DND-41 (cell line): ENCODE measurements at regions not wholly inside any gene's neighbourhood (a gene's known extent, or its start where the extent isn't known, plus 50 kb on each side); places are given as distances from the start of the nearest gene placed in this dataset.
A peak's percentile ranks its signal among the peaks of the same experiment; 100 is the strongest.

Experiments
- ATAC-seq: fragments of 200-7000 bp; cut with Tn5 transposase; 3 replicates; pipeline ENCODE4 v1.9.1; 2021; ENCODE audit warnings: low read depth; ENCODE audit not compliant: insufficient read depth
- DNase-seq: peaks from one replicate; pipeline ENCODE4 v3.0.0-alpha.2; 2020
- H2AFZ ChIP-seq: 2 replicates; pipeline ENCODE4 v1.6.0; 2012; ENCODE audit warnings: low read depth, low read length
- H3K27ac ChIP-seq: 2 replicates; pipeline ENCODE4 v1.5.1; 2012; ENCODE audit warnings: low read length, inconsistent platforms
- H3K27me3 ChIP-seq: fragments of 200-600 bp; sonication (generic); 2 replicates; pipeline ENCODE4 v1.6.0; 2012; ENCODE audit warnings: low read length, mild to moderate bottlenecking, inconsistent platforms; ENCODE audit not compliant: insufficient read depth, poor library complexity
- H3K36me3 ChIP-seq: 2 replicates; pipeline ENCODE4 v1.5.1; 2012; ENCODE audit warnings: low read length, inconsistent platforms; ENCODE audit not compliant: insufficient read depth
- H3K4me1 ChIP-seq: 2 replicates; pipeline ENCODE4 v1.5.1; 2012; ENCODE audit warnings: mild to moderate bottlenecking, low read length; ENCODE audit not compliant: insufficient read depth
- H3K4me2 ChIP-seq: 2 replicates; pipeline ENCODE4 v1.6.0; 2012; ENCODE audit warnings: mild to moderate bottlenecking, moderate library complexity, low read length, inconsistent platforms; ENCODE audit not compliant: insufficient read depth
- H3K4me3 ChIP-seq, 2 experiments: fragments of 200-600 bp in 1 of 2; shearing (Covaris generic) in 1 of 2; 2 replicates each; pipeline ENCODE4 v1.5.1; 2012 to 2016; ENCODE audit warnings: inconsistent platforms in 2 of 2, low read length in 2 of 2, mild to moderate bottlenecking in 2 of 2, low read depth in 1 of 2, moderate library complexity in 1 of 2
- H3K79me2 ChIP-seq: 2 replicates; pipeline ENCODE4 v1.6.0; 2012; ENCODE audit warnings: low read length, inconsistent platforms; ENCODE audit not compliant: insufficient read depth
- H3K9ac ChIP-seq: 2 replicates; pipeline ENCODE4 v1.6.0; 2012; ENCODE audit warnings: low read depth, mild to moderate bottlenecking, inconsistent platforms, low read length, moderate library complexity
- H3K9me3 ChIP-seq: 2 replicates; pipeline ENCODE4 v1.5.1; 2012; ENCODE audit warnings: low read length, moderate library complexity, mild to moderate bottlenecking, inconsistent platforms; ENCODE audit not compliant: insufficient read depth, severe bottlenecking
- H4K20me1 ChIP-seq: 2 replicates; pipeline ENCODE4 v1.6.0; 2012; ENCODE audit warnings: low read length; ENCODE audit not compliant: insufficient read depth
- EZH2 ChIP-seq: IDR thresholded peaks from 3 replicates; pipeline ENCODE4 v1.6.1; 2012; ENCODE audit warnings: borderline replicate concordance, low read depth, mild to moderate bottlenecking, moderate library complexity, low read length, inconsistent platforms; ENCODE audit not compliant: severe bottlenecking
- TF ChIP-seq, protein P1 (sequence below): IDR thresholded peaks from 2 replicates; pipeline ENCODE4 v1.5.1; 2012; ENCODE audit warnings: borderline replicate concordance, low read length, moderate library complexity, mild to moderate bottlenecking; ENCODE audit not compliant: poor library complexity, severe bottlenecking; ENCODE audit errors: extremely low read depth

DNA sequence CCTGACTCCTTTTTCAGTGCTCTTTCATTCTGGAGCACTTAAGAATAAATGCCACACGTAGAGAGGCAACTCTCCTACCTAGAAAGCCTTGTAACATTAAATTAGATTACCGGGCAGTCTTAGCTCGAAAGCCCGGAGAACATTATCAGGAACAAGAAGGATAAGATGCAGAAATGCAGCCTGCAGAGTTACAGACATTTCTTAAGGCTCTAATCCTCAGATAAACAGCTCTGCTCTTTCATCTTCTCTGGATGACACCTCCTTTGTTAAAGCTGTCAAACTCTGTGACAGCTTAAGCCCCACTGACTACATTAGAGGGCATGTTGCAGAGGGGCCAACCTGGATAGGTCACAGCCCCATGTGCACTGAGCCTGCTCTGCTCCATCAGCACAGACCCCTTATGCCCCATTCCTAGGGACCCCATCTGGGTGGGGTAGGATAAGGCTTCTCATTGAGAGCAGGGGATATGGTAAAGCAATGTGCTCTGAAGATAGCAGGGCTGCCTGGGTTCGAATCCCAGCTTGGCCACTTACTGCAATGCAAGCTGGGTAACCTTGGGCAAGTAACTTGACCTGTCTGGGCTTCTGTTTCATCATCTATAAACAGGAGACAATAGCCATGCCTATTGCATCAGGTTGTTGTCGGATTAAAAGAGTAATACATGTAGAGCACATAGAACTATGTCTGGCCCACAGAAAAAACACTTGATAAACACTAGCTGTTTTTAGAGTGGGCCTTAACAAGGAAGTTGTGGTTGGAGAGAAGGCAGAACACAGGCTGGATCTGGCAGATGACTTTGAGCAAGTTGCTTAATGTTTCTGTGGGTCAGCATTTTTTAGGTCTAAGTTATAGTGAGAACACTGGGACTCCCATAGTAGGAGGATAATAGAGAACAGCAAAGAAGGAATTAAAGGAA lies 111.4 kb downstream of the THNSL2 start:
- H3K9me3 ChIP-seq = peaks cover 3% of the 10 kb centered on the region
- no peak overlapping the region for H3K4me3 ChIP-seq
- peaks cover 4% of the 10 kb centered on the region for H3K27me3 ChIP-seq
- H3K4me2 ChIP-seq = no peak overlapping the region
- H4K20me1 ChIP-seq = no peaks in the 10 kb centered on the region
- no peak overlapping the region for H2AFZ ChIP-seq
- no peaks in the 10 kb centered on the region for H3K4me1 ChIP-seq
- H3K9ac ChIP-seq = no peak overlapping the region
- TF ChIP-seq, protein P1, sequence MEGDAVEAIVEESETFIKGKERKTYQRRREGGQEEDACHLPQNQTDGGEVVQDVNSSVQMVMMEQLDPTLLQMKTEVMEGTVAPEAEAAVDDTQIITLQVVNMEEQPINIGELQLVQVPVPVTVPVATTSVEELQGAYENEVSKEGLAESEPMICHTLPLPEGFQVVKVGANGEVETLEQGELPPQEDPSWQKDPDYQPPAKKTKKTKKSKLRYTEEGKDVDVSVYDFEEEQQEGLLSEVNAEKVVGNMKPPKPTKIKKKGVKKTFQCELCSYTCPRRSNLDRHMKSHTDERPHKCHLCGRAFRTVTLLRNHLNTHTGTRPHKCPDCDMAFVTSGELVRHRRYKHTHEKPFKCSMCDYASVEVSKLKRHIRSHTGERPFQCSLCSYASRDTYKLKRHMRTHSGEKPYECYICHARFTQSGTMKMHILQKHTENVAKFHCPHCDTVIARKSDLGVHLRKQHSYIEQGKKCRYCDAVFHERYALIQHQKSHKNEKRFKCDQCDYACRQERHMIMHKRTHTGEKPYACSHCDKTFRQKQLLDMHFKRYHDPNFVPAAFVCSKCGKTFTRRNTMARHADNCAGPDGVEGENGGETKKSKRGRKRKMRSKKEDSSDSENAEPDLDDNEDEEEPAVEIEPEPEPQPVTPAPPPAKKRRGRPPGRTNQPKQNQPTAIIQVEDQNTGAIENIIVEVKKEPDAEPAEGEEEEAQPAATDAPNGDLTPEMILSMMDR = no peak
- TF ChIP-seq EZH2 = no peak
- no peak for ATAC-seq
- H3K36me3 ChIP-seq = no peaks in the 10 kb centered on the region
- H3K79me2 ChIP-seq = no peaks in the 10 kb centered on the region
- DNase-seq = no peak
- no peak overlapping the region for H3K27ac ChIP-seq

DNA sequence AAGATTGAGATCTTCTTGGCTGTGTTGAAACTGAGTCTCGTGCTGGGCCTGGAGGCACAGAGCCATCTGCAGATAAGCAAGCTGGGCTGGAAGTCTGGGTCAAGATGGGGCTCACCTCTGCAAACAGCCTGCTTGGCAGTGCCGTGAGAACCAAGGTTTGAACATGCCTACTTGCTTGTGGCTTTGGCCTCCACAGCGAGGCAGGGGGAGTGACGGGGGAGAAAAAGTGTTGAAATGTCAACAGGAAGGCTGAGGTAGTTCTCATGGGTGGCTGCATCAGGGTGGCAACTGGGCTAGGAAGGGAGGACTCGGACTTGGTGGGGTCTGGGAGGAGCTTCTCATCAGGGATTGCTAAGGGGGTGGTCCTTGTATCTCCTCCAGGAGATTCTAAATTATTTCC lies 99.7 kb downstream of the THNSL2 start:
- H3K9me3 ChIP-seq = no peaks in the 10 kb centered on the region
- no peak overlapping the region for H3K4me2 ChIP-seq
- no peak overlapping the region for H3K27ac ChIP-seq
- ATAC-seq = no peak
- no peaks in the 10 kb centered on the region for H3K4me1 ChIP-seq
- no peaks in the 10 kb centered on the region for H4K20me1 ChIP-seq
- TF ChIP-seq, protein P1 = no peak
- no peak for TF ChIP-seq EZH2
- no peaks in the 10 kb centered on the region for H3K27me3 ChIP-seq
- H3K36me3 ChIP-seq = no peaks in the 10 kb centered on the region
- H3K9ac ChIP-seq = no peak overlapping the region
- no peak overlapping the region for H3K4me3 ChIP-seq
- peak overlapping the region; percentile 26; the same call in 1 of the 2 replicates for H2AFZ ChIP-seq
- no peaks in the 10 kb centered on the region for H3K79me2 ChIP-seq
- DNase-seq = no peak

DNA sequence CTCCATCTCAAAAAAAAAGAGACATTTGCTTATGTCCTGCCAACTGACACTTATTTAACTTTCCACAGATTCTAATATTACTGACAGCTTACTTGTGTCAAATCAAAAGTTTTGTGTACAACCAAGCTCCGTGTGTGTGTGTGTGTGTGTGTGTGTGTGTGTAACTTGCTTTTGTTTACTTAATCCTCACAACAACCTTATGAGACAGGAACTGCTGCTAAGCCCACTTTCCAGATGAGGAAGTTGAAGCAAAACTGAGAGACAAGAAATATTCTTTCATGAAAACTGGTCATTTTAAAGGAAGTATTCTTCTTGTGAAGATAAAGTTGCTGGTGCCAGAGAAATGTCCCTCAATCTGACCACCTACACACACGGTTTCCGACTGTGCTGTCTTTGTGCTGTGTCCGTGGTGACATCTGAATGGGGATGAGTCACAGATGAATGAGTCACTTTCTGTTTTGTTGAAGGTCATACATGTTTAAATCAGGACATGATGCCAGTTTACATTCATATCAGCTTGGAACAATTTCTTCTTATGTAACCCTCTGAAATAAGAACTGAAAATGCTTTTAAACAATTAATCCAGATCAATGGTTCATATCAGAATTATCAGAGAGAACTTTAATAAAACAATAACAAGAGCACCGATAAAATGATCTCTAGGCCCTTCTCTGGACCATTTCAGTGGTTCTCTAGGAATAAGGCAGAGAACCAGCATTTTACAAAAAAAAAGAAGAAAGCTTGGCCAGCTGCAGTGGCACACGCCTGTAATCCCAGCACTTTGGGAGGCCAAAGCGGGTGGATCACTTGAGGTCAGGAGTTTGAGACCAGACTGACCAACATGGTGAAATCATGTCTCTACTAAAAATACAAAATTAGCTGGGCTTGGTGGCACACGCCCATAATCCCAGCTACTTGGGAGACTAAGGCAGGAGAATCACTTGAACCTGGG lies 95.5 kb downstream of the THNSL2 start:
- Histone ChIP-seq H3K36me3 (no peaks in the 10 kb centered on the region), H3K4me3 (no peak overlapping the region), H3K9me3 (no peaks in the 10 kb centered on the region), H3K27ac (no peak overlapping the region), H3K4me2 (no peak overlapping the region), H4K20me1 (no peaks in the 10 kb centered on the region), H2AFZ (no peak overlapping the region), H3K79me2 (no peaks in the 10 kb centered on the region), H3K4me1 (no peaks in the 10 kb centered on the region), H3K27me3 (peaks cover 3% of the 10 kb centered on the region), H3K9ac (no peak overlapping the region)
- ATAC-seq = no peak
- DNase-seq = no peak
- TF ChIP-seq, protein P1 = no peak
